Heart left ventricle (tissue), 16 donors: ENCODE measurements at regions not wholly inside any gene's neighbourhood (a gene's known extent, or its start where the extent isn't known, plus 50 kb on each side); places are given as distances from the start of the nearest gene placed in this dataset.

ENCODE experiments used
- ATAC-seq, 4 donors: fragments of 200-7000 bp; cut with Tn5 transposase; one replicate each; pipeline ENCODE4 v1.9.1; 2020 to 2022; ENCODE audit warnings: moderate library complexity in 4 of 4, mild to moderate bottlenecking in 3 of 4, moderate number of reproducible peaks in 1 of 4
- DNase-seq, 5 donors: peaks; one replicate each; pipeline ENCODE4 v3.0.0-alpha.2; 2020
- H3K27ac ChIP-seq, 12 donors: fragments of 200-600 bp; sonication (generic) in 4 of 12; one replicate each; pipeline versions ENCODE4 v1.5.0 to v1.8.0; 2016 to 2022; ENCODE audit warnings: mild to moderate bottlenecking in 2 of 12
- H3K27me3 ChIP-seq, 9 donors: fragments of 200-600 bp; sonication (generic) in 2 of 9; one replicate each; pipeline versions ENCODE4 v1.5.1 to v1.8.0; 2016 to 2022; ENCODE audit warnings: mild to moderate bottlenecking in 3 of 9
- H3K36me3 ChIP-seq, 9 donors: fragments of 200-600 bp; sonication (generic) in 2 of 9; one replicate each; pipeline versions ENCODE4 v1.5.0 to v1.8.0; 2018 to 2022; ENCODE audit warnings: mild to moderate bottlenecking in 2 of 9
- H3K4me1 ChIP-seq, 12 donors: fragments of 200-600 bp; sonication (generic) in 4 of 12; one replicate each; pipeline versions ENCODE4 v1.5.0 to v1.8.0; 2016 to 2022; ENCODE audit warnings: mild to moderate bottlenecking in 3 of 12
- H3K4me3 ChIP-seq, 12 donors: fragments of 200-600 bp; sonication (generic) in 4 of 12; one replicate each; pipeline versions ENCODE4 v1.5.0 to v1.8.0; 2017 to 2022; ENCODE audit warnings: mild to moderate bottlenecking in 9 of 12, moderate library complexity in 4 of 12
- H3K9me3 ChIP-seq, 12 donors: fragments of 200-600 bp; sonication (generic) in 4 of 12; one replicate each; pipeline versions ENCODE4 v1.5.0 to v1.8.0; 2016 to 2022; ENCODE audit warnings: mild to moderate bottlenecking in 1 of 12
- POLR2A ChIP-seq, 2 donors: fragments of 450-650 bp; IDR thresholded peaks; one replicate each; pipeline ENCODE4 v1.6.1; 2017; ENCODE audit warnings: antibody characterized with exemption in 2 of 2, mild to moderate bottlenecking in 2 of 2, moderate library complexity in 2 of 2
- WGBS, 4 donors: extraction: QIAGEN DNeasy Blood & Tissue Kit in 2 of 4; methylation state at CpG; one replicate each; pipeline versions ENCODE4 v1.1.5 to v1.1.7; 2013 to 2018; 5-methylcytosine and 5-hydroxymethylcytosine counted together
- intact Hi-C, 10 donors: fragments of 100-400 bp; cut with DNase I; formaldehyde crosslinking; loops; one replicate each; pipeline versions ENCODE4 v1.11.1 to v1.14.2; 2022
- TF ChIP-seq, protein P1 (sequence below), 12 donors: fragments of 200-600 bp; sonication (generic) in 4 of 12; IDR thresholded peaks; one replicate each; pipeline versions ENCODE4 v1.5.0 to v1.8.0; 2018 to 2022; ENCODE audit warnings: antibody characterized with exemption in 12 of 12, mild to moderate bottlenecking in 5 of 12
- donor health status: ischemic (EF 13 %, LVEDD 7.1; RV severe dilation, severe dysfunction).
- donor health status: healthy with polysubstance abuse.
- donor health status: DM: no; HTN: yes; CAD: no.
- donor health status: DM: no; HTN: no; CAD: no.
- donor health status: ischemic (EF 25% LVEDD 6.9; RV normal size, moderate dysfunction).
- donor health status: ischemic (EF 25% LVEDD 5.7; RV mildly dilated, moderate dysfunction).
- donor health status: healthy.
- donor health status: DM: yes; HTN: yes; CAD: no.
- donor health status: ischemic (EF 35%, LVEDD 5.7; RV mildly dilated, moderate dysfunction).
- donor health status: nonischemic (EF 11% LVEDD 7.7; RV severe dilation, severe dysfunction).
- donor health status: DM: yes; HTN: yes; CAD: no.
- donor health status: PGD.
- donor health status: ischemic (EF 29% LVEDD 5.4; RV normal size, mild dysfunction).
- donor health status: nonischemic (EF 23%, LVEDD 6.1; RV moderate dilation, normal function).

DNA sequence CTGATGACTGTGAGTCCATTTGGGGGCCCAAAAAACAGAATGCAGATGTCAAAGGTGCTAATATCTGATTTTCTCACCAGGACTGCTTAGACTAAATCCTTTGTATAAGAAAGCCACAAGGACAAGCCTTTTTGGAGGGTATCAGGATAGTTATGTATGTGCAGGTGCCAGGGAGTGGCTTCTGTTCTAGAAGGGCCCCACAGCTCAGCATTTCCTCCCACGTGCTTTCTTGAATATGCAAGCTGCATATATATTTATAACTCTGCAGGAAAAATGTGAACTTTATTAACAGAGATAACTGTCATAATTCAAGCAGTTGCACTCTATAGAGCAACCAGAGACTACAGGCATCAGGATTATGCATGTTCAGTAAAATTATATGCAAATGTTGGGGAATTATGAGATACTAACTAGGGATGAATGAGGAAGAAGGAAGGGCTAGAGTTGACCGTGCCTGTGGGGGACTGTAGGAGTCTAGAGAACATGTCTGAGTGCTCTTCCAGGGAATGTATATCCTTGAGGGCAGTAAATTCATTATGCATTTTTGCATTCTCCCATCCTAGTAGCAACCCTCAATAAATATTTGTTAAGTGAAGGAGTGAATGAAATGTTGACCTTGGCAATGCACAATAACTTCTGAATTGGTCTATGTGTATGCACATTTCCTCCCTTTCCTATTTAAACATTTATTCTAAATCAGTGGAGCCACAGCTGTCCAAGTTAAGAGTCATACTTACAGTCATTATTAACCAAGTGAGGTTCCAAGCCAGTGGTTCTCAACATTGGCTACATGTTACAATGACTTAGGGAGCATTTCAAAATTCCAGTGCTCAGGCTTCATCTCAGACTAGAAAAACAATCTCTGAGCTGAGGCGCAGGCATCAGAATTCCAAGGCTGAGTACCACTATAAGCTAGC lies 94.8 kb upstream of the ANKRD28 start:
- intact Hi-C loops = no loop called here
- no peak overlapping the region for H3K4me3 ChIP-seq
- H3K9me3 ChIP-seq = peaks cover 0 to 8% (median 0%) of the 10 kb centered on the region in 12 donors
- WGBS, 4 donors = 65 to 71% (median 68%) methylated on average over 3 of the region's 3 CpGs
- no peak for TF ChIP-seq POLR2A (IDR thresholded peaks at IDR 0.05)
- TF ChIP-seq, protein P1, sequence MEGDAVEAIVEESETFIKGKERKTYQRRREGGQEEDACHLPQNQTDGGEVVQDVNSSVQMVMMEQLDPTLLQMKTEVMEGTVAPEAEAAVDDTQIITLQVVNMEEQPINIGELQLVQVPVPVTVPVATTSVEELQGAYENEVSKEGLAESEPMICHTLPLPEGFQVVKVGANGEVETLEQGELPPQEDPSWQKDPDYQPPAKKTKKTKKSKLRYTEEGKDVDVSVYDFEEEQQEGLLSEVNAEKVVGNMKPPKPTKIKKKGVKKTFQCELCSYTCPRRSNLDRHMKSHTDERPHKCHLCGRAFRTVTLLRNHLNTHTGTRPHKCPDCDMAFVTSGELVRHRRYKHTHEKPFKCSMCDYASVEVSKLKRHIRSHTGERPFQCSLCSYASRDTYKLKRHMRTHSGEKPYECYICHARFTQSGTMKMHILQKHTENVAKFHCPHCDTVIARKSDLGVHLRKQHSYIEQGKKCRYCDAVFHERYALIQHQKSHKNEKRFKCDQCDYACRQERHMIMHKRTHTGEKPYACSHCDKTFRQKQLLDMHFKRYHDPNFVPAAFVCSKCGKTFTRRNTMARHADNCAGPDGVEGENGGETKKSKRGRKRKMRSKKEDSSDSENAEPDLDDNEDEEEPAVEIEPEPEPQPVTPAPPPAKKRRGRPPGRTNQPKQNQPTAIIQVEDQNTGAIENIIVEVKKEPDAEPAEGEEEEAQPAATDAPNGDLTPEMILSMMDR (IDR thresholded peaks at IDR 0.05) = no peak
- H3K36me3 ChIP-seq = no peaks in the 10 kb centered on the region
- ATAC-seq (no peak), DNase-seq (no peak)
- H3K4me1 ChIP-seq = peaks cover 0 to 8% (median 0%) of the 10 kb centered on the region in 12 donors
- H3K27ac ChIP-seq = peak overlapping the region in 4 of 12 donors; percentile 67 to 82 (median 72)
- H3K27me3 ChIP-seq = no peaks in the 10 kb centered on the region

DNA sequence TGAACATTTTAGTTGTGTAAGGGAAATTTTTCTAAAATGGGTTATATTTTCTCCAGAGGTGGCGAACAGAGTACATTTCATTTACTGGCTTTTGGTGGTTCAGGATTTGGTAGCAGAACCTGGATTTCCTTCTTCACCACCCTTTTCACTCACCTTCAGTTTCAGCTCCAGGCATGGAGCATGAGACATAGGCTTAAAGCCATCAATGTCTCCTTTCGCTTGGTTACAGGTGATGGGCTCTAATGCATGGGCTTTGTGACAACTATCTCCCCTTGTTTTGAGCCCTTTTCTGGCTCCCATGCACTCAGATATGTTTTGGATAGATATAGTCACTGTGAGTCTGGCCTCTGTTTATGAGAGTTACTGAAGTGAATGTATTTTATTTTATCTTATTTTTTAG lies 96.6 kb upstream of the ANKRD28 start:
- WGBS, 4 donors = 74 to 91% (median 82%) methylated on average over 2 of the region's 2 CpGs
- H3K4me3 ChIP-seq = peak overlapping the region in 4 of 12 donors; percentile 1 to 31 (median 14)

DNA sequence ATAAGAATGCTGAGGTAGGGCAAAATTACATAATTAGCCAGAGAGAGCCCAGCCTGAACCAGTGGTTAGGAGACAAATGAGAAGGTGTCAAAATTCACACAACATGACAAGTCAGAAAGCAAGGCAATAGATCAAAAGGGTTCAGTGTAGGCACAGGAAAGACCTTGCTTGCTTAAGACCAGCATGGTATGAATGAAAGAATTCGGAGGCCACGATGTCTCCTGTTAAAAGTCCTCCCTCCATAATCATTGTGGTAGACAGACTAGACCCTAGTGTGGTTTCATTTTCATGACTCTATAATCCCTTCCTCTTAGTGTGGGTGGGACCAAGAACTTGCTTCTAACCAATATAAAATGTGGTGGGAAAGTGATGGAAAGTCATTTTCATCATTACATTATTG lies 98.7 kb upstream of the ANKRD28 start:
- DNase-seq (no peak), ATAC-seq (no peak)
- Histone ChIP-seq H3K36me3 (no peaks in the 10 kb centered on the region), H3K27me3 (no peaks in the 10 kb centered on the region), H3K27ac (no peak overlapping the region), H3K9me3 (peaks cover 0 to 8% (median 0%) of the 10 kb centered on the region in 12 donors), H3K4me3 (no peak overlapping the region), H3K4me1 (peaks cover 0 to 8% (median 0%) of the 10 kb centered on the region in 12 donors)
- TF ChIP-seq, protein P1 (IDR thresholded peaks at IDR 0.05) = no peak
- no peak for TF ChIP-seq POLR2A (IDR thresholded peaks at IDR 0.05)
- intact Hi-C loops = no loop called here
- WGBS, 4 donors = 79 to 89% (median 81%) methylated on average over 2 of the region's 2 CpGs

More for the DNA sequence above, 96.6 kb upstream of the ANKRD28 start:
- peaks cover 0 to 8% (median 0%) of the 10 kb centered on the region in 12 donors for H3K9me3 ChIP-seq
- H3K4me1 ChIP-seq = peaks cover 0 to 8% (median 0%) of the 10 kb centered on the region in 12 donors
- H3K27ac ChIP-seq = peak overlapping the region; percentile 19 to 82 (median 74)
- DNase-seq (no peak), ATAC-seq (peak in 3 of 4 donors; percentile 33 to 58 (median 37))
- TF ChIP-seq POLR2A (IDR thresholded peaks at IDR 0.05) = no peak
- TF ChIP-seq, protein P1 (IDR thresholded peaks at IDR 0.05) = no peak
- intact Hi-C loops = no loop called here
- no peaks in the 10 kb centered on the region for H3K36me3 ChIP-seq
- no peaks in the 10 kb centered on the region for H3K27me3 ChIP-seq

DNA sequence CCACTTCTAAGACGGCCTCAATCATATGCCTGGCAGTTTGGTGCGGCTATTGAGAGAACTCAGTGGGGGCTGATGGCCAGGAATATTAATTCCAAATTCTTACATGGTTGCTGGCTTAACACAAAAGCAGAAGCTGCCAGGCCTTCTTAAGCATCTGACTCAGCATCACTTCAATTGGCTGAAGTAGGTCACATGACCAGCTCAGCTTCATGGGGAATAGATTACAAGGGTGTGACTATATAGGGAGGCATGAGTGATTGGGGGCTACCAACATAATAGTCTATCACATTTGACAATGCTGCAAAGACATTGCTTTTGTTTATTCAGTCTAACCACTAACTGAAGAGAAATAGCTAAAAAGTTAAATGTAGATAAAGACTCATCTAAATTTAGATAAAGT lies 101.6 kb upstream of the ANKRD28 start:
- H3K9me3 ChIP-seq = peaks cover 0 to 8% (median 0%) of the 10 kb centered on the region in 12 donors
- TF ChIP-seq POLR2A (IDR thresholded peaks at IDR 0.05) = no peak
- TF ChIP-seq, protein P1 (IDR thresholded peaks at IDR 0.05) = no peak
- no peak overlapping the region for H3K4me3 ChIP-seq
- no peak for DNase-seq
- no peaks in the 10 kb centered on the region for H3K27me3 ChIP-seq
- WGBS, 4 donors = 87 to 100% (median 92%) methylated on average over 2 of the region's 2 CpGs
- ATAC-seq = no peak
- H3K4me1 ChIP-seq = peaks cover 0 to 19% (median 12%) of the 10 kb centered on the region in 12 donors
- H3K27ac ChIP-seq = no peak overlapping the region
- intact Hi-C loops = no loop called here
- no peaks in the 10 kb centered on the region for H3K36me3 ChIP-seq
